ENCODE measurements at regions not wholly inside any gene's neighbourhood (a gene's known extent, or its start where the extent isn't known, plus 50 kb on each side); places are given as distances from the start of the nearest gene placed in this dataset.

DNA sequence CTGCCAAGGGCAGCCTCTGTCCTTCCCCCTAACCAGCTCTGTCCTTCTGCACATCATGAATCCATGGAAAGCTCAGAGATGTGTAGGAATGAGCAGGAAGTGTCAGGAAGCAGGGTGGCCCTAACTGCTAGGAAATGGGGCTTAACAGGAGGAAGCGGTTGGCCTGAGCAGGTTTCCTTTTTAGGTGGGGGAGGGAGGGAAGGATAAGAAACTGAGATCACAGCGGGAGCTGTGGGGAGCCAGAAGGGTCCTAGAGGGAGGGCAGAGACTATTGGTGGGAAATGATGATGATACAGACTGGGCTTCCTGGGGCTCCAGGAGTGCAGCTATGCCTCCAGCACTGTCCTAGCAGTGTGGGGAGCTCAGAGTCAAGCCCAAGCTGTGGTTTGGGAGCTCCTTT is 182.0 kb downstream of the SH3BP4 start (continued):
- TF ChIP-seq ETS1 (IDR thresholded peaks at IDR 0.05) (no peak), CREB1 (CRISPR knock-in tag; IDR thresholded peaks at IDR 0.05; ENCODE audit: low read depth) (no peak), EZH2phosphoT487 (IDR thresholded peaks at IDR 0.05; ENCODE audit: unreplicated experiment) (no peak), CTCF (conservative IDR thresholded peaks at IDR 0.05; ENCODE audit: low read depth in 2 of 2) (no peak), ZNF114 (CRISPR knock-in tag; IDR thresholded peaks at IDR 0.05) (no peak)
- TF ChIP-seq, protein P1, sequence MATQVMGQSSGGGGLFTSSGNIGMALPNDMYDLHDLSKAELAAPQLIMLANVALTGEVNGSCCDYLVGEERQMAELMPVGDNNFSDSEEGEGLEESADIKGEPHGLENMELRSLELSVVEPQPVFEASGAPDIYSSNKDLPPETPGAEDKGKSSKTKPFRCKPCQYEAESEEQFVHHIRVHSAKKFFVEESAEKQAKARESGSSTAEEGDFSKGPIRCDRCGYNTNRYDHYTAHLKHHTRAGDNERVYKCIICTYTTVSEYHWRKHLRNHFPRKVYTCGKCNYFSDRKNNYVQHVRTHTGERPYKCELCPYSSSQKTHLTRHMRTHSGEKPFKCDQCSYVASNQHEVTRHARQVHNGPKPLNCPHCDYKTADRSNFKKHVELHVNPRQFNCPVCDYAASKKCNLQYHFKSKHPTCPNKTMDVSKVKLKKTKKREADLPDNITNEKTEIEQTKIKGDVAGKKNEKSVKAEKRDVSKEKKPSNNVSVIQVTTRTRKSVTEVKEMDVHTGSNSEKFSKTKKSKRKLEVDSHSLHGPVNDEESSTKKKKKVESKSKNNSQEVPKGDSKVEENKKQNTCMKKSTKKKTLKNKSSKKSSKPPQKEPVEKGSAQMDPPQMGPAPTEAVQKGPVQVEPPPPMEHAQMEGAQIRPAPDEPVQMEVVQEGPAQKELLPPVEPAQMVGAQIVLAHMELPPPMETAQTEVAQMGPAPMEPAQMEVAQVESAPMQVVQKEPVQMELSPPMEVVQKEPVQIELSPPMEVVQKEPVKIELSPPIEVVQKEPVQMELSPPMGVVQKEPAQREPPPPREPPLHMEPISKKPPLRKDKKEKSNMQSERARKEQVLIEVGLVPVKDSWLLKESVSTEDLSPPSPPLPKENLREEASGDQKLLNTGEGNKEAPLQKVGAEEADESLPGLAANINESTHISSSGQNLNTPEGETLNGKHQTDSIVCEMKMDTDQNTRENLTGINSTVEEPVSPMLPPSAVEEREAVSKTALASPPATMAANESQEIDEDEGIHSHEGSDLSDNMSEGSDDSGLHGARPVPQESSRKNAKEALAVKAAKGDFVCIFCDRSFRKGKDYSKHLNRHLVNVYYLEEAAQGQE (IDR thresholded peaks at IDR 0.05; ENCODE audit: unreplicated experiment): no peak

GRCh38 chr2:235134420-235134819 is 182.6 kb downstream of the SH3BP4 start:
- Histone ChIP-seq H2AFZ (no peak overlapping the region), H3K27me3 (ENCODE audit: insufficient read depth) (peaks cover 13% of the 10 kb centered on the region), H3K9me2 (ENCODE audit: insufficient read depth) (no peaks in the 10 kb centered on the region), H3K27ac (ENCODE audit: low read depth) (no peak overlapping the region), H3F3A (replicated peaks; ENCODE audit: low read depth) (no peaks in the 10 kb centered on the region), H3K4me2 (no peak overlapping the region), H3K79me2 (replicated peaks; ENCODE audit: insufficient read depth) (no peaks in the 10 kb centered on the region), H4K20me1 (replicated peaks; ENCODE audit: insufficient read depth) (no peaks in the 10 kb centered on the region), H3K36me3 (ENCODE audit: insufficient read depth) (no peaks in the 10 kb centered on the region), H3K4me3 (no peak overlapping the region), H3K4me1 (ENCODE audit: insufficient read depth) (no peaks in the 10 kb centered on the region)
- no peak for DNase-seq (ENCODE audit: low spot score)
- Mint-ChIP-seq H3K9me3 (peaks cover 6% of the 10 kb centered on the region; the same call in 2 of the 3 replicates), H3K27ac (no peak overlapping the region), H3K4me3 (no peak overlapping the region), H3K27me3 (ENCODE audit: insufficient read depth, low read depth, poor library complexity) (peaks cover 18% of the 10 kb centered on the region), H3K36me3 (ENCODE audit: low read depth) (no peaks in the 10 kb centered on the region), H3K4me1 (peaks cover 2% of the 10 kb centered on the region; the same call in 1 of the 3 replicates)
- no peak for ATAC-seq
- TF ChIP-seq EZH2phosphoT487 (IDR thresholded peaks at IDR 0.05; ENCODE audit: unreplicated experiment) (no peak), STAT1 (IDR thresholded peaks at IDR 0.05; ENCODE audit: unreplicated experiment) (no peak), POLR2AphosphoS5 (IDR thresholded peaks at IDR 0.05; ENCODE audit: low read depth) (no peak), NANOG (IDR thresholded peaks at IDR 0.05; ENCODE audit: borderline replicate concordance) (no peak), EZH2 (IDR thresholded peaks at IDR 0.05; ENCODE audit: low read depth, unreplicated experiment) (no peak), JUNB (IDR thresholded peaks at IDR 0.05; ENCODE audit: unreplicated experiment) (no peak), ETS1 (IDR thresholded peaks at IDR 0.05) (no peak), ZNF331 (CRISPR knock-in tag; IDR thresholded peaks at IDR 0.05; ENCODE audit: low read depth) (no peak), CTCF (conservative IDR thresholded peaks at IDR 0.05; ENCODE audit: low read depth in 2 of 2) (no peak)
- TF ChIP-seq, protein P1 (IDR thresholded peaks at IDR 0.05; ENCODE audit: unreplicated experiment): no peak

Measured in GM23338 (cell line).